ENCODE measurements at regions not wholly inside any gene's neighbourhood (a gene's known extent, or its start where the extent isn't known, plus 50 kb on each side); places are given as distances from the start of the nearest gene placed in this dataset.

- Histone ChIP-seq H3K4me3 (replicated peaks in 1 of 4; ENCODE audit: control extremely low read depth in 1 of 4, insufficient read depth in 1 of 4, low read depth in 3 of 4, low read length in 4 of 4) (no peak overlapping the region), H3K27ac (ENCODE audit: insufficient read depth, low read length) (no peak overlapping the region), H3K4me2 (ENCODE audit: extremely low read depth, insufficient read depth, low read length) (no peak overlapping the region), H3K9me3 (ENCODE audit: control insufficient read depth, insufficient read depth, low read depth, low read length) (no peaks in the 10 kb centered on the region), H2AFZ (ENCODE audit: low read length) (no peak overlapping the region), H3K27me3 (ENCODE audit: control insufficient read depth, insufficient read depth, low read length) (no peaks in the 10 kb centered on the region), H3K4me1 (ENCODE audit: control insufficient read depth, extremely low read depth, insufficient read depth, low read length) (no peaks in the 10 kb centered on the region), H3K9ac (ENCODE audit: insufficient read depth, low read length) (no peak overlapping the region), H4K20me1 (ENCODE audit: control insufficient read depth, extremely low read depth, insufficient read depth, low read length) (no peaks in the 10 kb centered on the region), H3K79me2 (ENCODE audit: control insufficient read depth, insufficient read depth, low read length) (no peaks in the 10 kb centered on the region), H3K36me3 (ENCODE audit: control insufficient read depth, insufficient read depth, low read length) (no peaks in the 10 kb centered on the region)
- TF ChIP-seq EZH2 (IDR thresholded peaks at IDR 0.05; ENCODE audit: low read length, missing control alignments) (no peak), CTCF (conservative IDR thresholded peaks at IDR 0.05 in 1 of 2, IDR thresholded peaks at IDR 0.05 in 1 of 2; ENCODE audit: low read depth in 1 of 2, low read length in 2 of 2) (no peak)
- no peak for DNase-seq (ENCODE audit: low read depth in 2 of 2)
Observed at GRCh38 chr14:100405760-100406455, 82.8 kb downstream of the SLC25A47 start.

- peak; percentile 45 to 58 for DNase-seq (ENCODE audit: low read depth in 2 of 2)
- H3K9ac ChIP-seq (ENCODE audit: insufficient read depth, low read length), result no peak overlapping the region
Observed at GRCh38 chr14:100406505-100407131, 83.5 kb downstream of the SLC25A47 start.

More at GRCh38 chr14:100406505-100407131, 83.5 kb downstream of the SLC25A47 start:
- Histone ChIP-seq H3K4me2 (ENCODE audit: extremely low read depth, insufficient read depth, low read length) (no peak overlapping the region), H3K36me3 (ENCODE audit: control insufficient read depth, insufficient read depth, low read length) (no peaks in the 10 kb centered on the region), H3K27ac (ENCODE audit: insufficient read depth, low read length) (no peak overlapping the region), H3K4me3 (replicated peaks in 1 of 4; ENCODE audit: control extremely low read depth in 1 of 4, insufficient read depth in 1 of 4, low read depth in 3 of 4, low read length in 4 of 4) (no peak overlapping the region), H3K27me3 (ENCODE audit: control insufficient read depth, insufficient read depth, low read length) (no peaks in the 10 kb centered on the region), H3K9me3 (ENCODE audit: control insufficient read depth, insufficient read depth, low read depth, low read length) (no peaks in the 10 kb centered on the region), H4K20me1 (ENCODE audit: control insufficient read depth, extremely low read depth, insufficient read depth, low read length) (no peaks in the 10 kb centered on the region), H2AFZ (ENCODE audit: low read length) (no peak overlapping the region), H3K4me1 (ENCODE audit: control insufficient read depth, extremely low read depth, insufficient read depth, low read length) (no peaks in the 10 kb centered on the region), H3K79me2 (ENCODE audit: control insufficient read depth, insufficient read depth, low read length) (no peaks in the 10 kb centered on the region)
- TF ChIP-seq CTCF (conservative IDR thresholded peaks at IDR 0.05 in 1 of 2, IDR thresholded peaks at IDR 0.05 in 1 of 2; ENCODE audit: low read depth in 1 of 2, low read length in 2 of 2) (no peak), EZH2 (IDR thresholded peaks at IDR 0.05; ENCODE audit: low read length, missing control alignments) (no peak)

Data from fibroblast of lung (primary cell).